AG09309 (cell line): ENCODE measurements at regions not wholly inside any gene's neighbourhood (a gene's known extent, or its start where the extent isn't known, plus 50 kb on each side); places are given as distances from the start of the nearest gene placed in this dataset.
"Not testable (repeated sequence)": the region's sequence is repeated elsewhere in the genome, so short reads cannot be mapped to it uniquely, and the experiment has no call there.

ENCODE experiments used
- DNase-seq: peaks from one replicate; pipeline ENCODE4 v3.0.0-alpha.2; 2010; ENCODE audit warnings: low read depth
- H3K4me3 ChIP-seq: 2 replicates; pipeline ENCODE4 v1.5.1; 2011; ENCODE audit warnings: mild to moderate bottlenecking, low read depth, low read length, moderate library complexity; ENCODE audit not compliant: control insufficient read depth
- TF ChIP-seq, protein P1 (sequence below): IDR thresholded peaks from 2 replicates; pipeline ENCODE4 v1.5.1; 2011; ENCODE audit warnings: mild to moderate bottlenecking, low read depth, low read length, inconsistent platforms; ENCODE audit not compliant: insufficient read depth, control insufficient read depth; ENCODE audit errors: missing control alignments

DNA sequence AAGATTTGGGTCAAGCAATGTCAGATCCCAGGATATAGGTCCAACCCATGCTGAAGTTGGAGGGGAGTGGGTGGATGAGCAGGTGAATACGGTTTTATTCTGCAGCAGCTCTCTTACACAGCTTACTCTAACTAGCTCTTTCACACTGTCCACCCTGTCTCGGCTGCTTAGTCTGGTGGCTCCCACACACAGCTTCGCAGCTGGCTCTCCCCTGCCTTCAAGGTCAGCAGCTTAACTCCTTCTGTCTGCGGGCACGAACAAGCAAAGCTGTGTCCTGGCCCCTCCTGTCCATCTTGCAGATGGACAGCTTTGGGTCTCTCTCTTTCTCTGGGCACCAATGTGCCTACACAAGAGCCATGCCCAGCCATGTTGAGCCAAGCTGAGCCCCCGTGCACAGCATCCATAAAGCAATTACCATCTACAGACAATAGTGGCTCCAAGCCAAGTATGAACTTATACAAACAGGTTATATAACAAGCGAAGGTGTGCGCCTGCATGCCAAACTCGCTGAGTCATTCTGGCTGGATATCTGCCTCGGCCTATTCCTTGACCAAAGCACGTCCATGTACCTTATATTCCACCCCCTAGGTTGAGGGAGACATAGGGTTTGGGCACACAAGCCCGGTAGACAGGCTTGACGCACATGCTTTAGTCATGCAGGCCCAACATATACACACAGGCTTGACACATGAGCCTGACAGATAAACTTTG is 1307.8 kb upstream of the RAG2 start:
- TF ChIP-seq, protein P1, sequence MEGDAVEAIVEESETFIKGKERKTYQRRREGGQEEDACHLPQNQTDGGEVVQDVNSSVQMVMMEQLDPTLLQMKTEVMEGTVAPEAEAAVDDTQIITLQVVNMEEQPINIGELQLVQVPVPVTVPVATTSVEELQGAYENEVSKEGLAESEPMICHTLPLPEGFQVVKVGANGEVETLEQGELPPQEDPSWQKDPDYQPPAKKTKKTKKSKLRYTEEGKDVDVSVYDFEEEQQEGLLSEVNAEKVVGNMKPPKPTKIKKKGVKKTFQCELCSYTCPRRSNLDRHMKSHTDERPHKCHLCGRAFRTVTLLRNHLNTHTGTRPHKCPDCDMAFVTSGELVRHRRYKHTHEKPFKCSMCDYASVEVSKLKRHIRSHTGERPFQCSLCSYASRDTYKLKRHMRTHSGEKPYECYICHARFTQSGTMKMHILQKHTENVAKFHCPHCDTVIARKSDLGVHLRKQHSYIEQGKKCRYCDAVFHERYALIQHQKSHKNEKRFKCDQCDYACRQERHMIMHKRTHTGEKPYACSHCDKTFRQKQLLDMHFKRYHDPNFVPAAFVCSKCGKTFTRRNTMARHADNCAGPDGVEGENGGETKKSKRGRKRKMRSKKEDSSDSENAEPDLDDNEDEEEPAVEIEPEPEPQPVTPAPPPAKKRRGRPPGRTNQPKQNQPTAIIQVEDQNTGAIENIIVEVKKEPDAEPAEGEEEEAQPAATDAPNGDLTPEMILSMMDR = no peak
- no peak for DNase-seq
- H3K4me3 ChIP-seq = no peak overlapping the region

DNA sequence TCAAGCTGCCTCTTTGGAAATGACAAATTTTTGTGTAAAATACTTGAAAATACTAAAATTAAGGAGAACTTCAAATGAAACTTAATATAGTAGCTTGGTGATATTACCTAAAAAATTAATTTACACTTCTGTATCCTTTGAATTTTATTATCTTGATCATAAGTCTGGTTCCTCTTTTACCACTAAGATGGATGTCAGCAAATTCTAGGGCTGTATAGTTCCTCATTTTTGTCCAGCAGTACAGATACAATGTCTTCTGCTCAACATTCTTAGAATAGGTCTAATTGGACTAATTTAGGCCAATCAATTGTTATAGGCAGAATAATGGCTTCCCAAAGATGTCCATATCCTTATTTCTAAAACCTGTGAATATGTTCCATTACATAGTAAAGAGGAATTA is 1298.0 kb upstream of the RAG2 start:
- DNase-seq = no peak
- no peak overlapping the region for H3K4me3 ChIP-seq

DNA sequence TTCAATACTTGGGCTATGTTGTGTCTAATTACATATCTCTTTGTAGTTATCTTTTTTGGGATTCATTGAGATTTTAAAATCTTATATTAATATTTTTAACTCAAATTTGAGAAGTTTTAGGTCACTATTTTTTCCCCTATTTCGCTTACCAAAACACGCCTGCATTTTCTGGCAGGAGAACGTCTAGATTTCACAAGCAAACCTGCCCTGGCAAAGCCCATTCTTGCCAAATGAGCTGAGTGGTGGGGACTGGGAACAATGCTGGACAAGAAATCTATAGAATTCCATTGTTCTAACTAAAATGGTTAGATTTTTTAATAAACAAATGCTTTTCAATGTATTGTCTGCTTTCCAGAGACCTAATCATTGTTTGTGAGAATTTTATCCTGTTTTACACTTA is 1283.7 kb upstream of the RAG2 start:
- TF ChIP-seq, protein P1 = no peak
- no peak for DNase-seq

More for the DNA sequence above, 1298.0 kb upstream of the RAG2 start:
- TF ChIP-seq, protein P1 = no peak

DNA sequence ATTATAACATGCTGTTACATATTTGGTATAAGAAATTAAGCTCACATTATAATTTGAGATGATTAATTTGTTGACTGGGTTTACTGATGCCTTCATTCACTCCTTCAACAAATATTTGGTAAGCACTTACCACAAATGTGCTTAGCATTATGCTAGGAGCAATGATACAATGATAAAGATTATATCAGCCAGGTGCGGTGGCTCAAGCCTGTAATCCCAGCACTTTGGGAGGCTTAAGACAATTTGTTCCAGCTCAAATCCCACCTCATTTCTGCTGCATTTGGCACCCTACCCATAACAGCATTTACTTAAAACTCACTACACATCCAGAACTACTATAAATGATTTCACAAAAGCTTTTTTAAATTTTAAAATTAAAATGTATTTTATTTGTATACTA is 1263.6 kb upstream of the RAG2 start:
- no peak overlapping the region for H3K4me3 ChIP-seq
- TF ChIP-seq, protein P1 = no peak
- DNase-seq = no peak

More for the DNA sequence above, 1283.7 kb upstream of the RAG2 start:
- H3K4me3 ChIP-seq = no peak overlapping the region

DNA sequence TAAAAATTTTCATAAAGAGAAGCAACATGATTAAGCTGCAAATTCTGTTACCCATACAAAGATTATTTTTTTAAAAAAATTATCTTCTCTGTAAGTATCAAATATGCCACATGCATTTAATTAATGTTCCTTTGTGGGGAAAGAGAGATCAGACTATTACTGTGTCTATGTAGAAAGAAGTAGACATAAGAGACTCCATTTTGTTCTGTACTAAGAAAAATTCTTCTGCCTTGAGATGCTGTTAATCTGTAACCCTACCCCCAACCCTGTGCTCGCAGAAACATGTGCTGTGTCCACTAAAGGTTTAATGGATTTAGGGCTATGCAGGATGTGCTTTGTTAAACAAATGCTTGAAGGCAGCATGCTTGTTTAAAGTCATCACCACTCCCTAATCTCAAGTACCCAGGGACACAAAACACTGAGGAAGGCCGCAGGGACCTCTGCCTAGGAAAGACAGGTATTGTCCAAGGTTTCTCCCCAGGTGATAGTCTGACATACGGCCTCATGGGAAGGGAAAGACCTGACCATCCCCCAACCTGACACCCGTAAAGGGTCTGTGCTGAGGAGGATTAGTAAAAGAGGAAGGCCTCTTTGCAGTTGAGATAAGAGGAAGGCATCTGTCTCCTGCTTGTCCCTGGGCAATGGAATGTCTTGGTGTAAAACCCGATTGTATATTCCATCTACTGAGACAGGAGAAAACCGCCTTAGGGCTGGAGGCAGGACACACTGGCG is 1260.9 kb upstream of the RAG2 start:
- not testable (repeated sequence) for H3K4me3 ChIP-seq, DNase-seq

DNA sequence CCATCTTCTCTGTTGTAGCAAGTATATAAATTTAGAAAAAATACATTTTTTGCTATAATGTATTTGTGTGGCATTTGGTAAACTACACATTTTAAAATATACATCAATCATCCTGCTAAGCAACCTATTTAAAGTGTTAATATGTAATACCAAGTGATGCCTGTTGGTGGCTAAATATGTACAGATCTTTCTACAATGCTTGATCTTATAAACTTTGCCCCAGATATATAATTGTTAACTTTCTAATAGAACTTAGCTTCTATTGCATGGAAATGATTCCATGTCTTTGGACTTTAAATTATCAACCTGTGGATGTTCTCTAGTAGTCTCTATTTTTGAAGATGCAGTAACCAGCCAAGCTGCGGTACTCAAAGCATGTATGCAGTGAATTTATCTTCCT is 1260.4 kb upstream of the RAG2 start:
- TF ChIP-seq, protein P1 = no peak
- no peak for DNase-seq
- no peak overlapping the region for H3K4me3 ChIP-seq

DNA sequence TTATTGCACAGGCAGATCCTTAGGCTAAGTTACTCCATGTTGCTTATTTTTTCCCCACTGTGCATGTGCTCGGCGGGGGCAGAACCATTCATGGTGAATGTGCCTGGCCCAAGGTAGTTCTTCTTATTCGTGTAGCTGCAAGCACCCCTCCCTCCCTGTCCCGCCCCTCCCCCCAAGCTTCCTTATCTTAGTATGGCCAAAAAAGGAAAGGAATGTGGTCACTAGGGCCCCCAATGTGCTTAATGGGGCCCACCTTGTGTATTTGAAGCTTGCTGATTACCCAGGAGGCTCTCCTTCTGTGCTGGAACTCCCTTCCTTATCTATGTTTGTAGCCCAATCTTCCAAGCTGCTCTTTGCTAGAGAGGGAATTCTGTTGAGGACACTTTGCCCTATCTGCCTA is 1259.7 kb upstream of the RAG2 start:
- DNase-seq = no peak
- TF ChIP-seq, protein P1 = no peak
- H3K4me3 ChIP-seq = no peak overlapping the region
